Activated CD8-positive, alpha-beta memory T cell treated with anti-CD3 and anti-CD28 coated beads, Interleukin-2, amount 50 U/mL, for 1 hour (primary cell): ENCODE measurements at regions not wholly inside any gene's neighbourhood (a gene's known extent, or its start where the extent isn't known, plus 50 kb on each side); places are given as distances from the start of the nearest gene placed in this dataset.

Experiments
- DNase-seq: peaks from one replicate; pipeline ENCODE4 v3.0.0-alpha.2; 2020; ENCODE audit errors: extremely low read depth

DNA sequence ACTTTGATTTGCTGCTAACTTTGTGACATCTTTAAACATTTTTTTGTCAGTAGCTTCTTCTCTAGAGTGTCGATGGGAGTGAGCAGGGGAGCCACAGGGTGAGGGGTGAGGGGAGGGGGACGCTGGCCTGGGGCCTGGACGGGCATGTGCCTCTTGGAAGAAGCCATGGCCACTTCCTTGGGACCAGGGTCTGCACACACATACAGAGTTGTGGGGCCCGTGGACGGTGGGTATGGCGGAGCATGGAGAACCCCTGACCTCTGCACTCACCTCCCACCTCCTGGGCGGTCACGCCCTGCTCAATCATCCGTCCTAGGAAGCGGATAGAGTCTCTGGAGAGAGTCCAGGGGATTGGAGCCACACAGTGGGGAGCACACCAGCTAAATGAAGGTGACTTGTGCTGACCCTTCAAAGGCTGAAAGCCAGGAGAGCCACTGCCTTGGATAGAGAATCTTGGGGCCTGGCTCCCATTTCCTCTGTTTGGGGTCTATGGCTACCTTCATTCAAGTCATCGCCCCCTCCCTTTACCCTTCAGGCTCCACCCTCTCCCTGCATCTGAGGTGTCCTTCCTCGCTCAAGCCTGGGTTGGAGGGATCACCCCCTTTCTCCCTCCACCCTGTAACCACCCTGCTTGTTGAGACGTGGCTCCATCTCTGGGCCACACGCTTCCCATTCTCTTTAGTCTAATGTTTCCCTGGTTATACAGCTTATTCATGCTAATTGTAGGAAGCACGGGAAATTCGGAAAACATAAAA lies 63.9 kb upstream of the HAAO start:
- no peak for DNase-seq

- no peak for DNase-seq
Observed at GRCh38 chr2:42855221-42855970, 63.0 kb upstream of the HAAO start.

DNA sequence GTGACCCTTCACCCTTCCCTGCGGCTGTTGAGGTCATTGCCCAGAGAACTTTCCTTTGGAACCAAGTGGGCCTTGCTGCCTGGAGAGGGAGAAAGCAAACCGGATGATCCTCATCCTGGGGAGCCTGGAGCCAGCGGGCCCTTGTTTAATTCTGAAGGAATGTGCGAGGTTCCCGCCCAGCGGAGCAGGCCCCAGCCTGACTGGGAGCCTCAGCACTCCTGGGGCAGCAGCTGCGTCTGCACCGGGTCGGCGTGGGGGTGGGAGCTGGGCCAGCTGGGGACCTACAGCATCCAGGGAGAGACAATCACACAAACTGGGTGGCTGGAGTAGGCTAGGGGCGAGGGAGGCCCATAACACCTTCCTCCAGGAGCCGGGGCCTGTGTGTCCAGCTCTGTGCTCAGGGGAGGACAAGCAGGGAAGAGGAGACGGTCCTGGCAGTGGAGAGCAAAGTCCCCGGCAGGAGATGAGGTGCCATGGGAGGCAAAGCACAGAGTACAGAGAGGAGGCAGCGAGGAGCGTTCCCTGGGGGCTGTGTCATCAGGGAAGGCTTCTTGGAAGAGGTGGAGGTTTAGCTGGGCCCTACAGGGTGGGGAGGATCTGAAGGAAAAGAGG lies 61.9 kb upstream of the HAAO start:
- DNase-seq, result no peak

- no peak for DNase-seq
Observed at GRCh38 chr2:42853549-42854206, 61.3 kb upstream of the HAAO start.

- DNase-seq, result no peak
Observed at GRCh38 chr2:42852798-42853197, 60.4 kb upstream of the HAAO start.

DNA sequence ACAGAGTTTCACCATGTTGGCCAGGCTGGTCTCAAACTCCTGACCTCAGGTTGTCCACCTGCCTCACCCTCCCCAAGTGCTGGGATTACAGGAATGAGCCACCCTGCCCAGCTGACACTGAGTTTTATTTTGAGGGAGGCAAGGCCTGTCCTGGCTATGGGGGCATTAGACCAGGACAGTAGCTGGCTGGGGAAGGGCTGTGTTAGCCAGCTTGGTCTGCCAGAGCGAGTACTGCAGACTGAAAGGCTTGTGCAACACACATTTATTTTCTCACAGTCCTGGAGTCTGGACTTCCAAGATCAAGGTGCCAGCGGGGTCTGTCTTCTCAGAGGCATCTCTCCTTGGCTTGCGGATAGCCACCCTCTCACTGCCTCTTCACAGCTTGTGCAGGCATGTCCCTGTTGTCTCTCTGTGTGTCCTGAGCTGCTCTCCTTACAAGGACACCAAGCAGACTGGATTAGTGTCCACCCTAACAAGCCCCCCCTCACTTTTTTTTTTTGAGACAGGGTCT lies 59.4 kb upstream of the HAAO start:
- no peak for DNase-seq

DNA sequence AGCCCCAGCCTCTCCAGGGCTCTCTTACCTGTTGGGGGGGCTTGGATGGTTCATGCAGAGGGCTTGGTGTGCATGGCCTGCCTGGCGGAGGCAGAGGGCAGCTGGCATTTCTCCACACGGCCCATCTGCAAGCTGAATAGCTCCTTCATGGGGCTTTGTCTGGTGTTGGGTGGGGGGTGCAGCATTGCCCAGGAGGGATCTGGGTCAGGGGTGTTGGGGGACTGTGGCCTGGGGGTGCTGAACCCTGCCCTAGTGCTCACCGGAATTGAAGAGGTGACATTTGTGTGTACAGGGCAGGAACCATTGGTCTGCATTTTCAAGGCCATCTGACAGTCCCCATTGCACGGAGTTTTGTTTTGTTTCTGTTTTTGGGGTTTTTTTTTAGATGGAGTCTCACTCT lies 58.8 kb upstream of the HAAO start:
- DNase-seq, result no peak

GRCh38 chr2:42850016-42850805 lies 57.8 kb upstream of the HAAO start:
- DNase-seq, result no peak

DNA sequence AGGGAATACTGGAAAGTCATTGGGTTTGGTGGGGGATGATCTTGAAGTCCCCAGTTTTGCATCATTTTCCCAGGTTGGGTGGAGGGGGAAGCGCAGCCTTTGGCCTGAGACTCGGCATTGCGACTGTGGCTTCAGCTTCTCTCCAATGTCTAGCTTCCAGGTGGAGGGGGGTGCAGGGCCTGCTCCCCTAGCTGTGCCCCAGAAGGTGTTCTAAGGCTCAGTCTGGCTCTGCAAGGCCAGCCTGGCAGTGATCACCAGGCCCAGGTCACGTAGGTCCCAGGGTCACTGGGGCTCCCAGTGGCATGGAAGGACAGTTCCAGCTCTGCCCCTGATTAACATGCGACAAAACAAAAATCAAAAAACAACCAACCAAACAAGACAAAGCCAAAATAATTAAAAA lies 56.9 kb upstream of the HAAO start:
- DNase-seq, result no peak

GRCh38 chr2:42848726-42849290 lies 56.4 kb upstream of the HAAO start:
- no peak for DNase-seq

DNA sequence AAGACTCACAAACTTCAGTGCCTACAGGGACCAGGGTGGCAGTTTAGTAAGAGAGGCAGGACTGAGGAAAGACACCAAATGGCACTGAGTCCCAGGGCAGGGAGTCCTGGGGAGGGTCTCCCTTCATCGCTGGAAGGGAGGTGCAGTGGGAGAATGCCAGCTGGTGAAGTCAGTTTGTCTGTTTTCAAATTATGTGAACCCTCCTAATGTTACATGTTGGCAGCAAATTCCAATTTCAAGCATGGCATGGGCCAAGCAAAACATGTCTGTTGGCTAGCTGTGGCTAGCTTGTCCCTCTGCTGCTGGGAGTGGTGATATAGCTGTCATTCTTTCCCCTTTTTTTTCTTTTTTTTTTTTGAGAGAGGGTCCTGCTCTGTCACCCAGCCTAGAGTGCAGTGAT lies 55.9 kb upstream of the HAAO start:
- DNase-seq, result no peak

- DNase-seq, result no peak
Observed at GRCh38 chr2:42847596-42848151, 55.3 kb upstream of the HAAO start.

DNA sequence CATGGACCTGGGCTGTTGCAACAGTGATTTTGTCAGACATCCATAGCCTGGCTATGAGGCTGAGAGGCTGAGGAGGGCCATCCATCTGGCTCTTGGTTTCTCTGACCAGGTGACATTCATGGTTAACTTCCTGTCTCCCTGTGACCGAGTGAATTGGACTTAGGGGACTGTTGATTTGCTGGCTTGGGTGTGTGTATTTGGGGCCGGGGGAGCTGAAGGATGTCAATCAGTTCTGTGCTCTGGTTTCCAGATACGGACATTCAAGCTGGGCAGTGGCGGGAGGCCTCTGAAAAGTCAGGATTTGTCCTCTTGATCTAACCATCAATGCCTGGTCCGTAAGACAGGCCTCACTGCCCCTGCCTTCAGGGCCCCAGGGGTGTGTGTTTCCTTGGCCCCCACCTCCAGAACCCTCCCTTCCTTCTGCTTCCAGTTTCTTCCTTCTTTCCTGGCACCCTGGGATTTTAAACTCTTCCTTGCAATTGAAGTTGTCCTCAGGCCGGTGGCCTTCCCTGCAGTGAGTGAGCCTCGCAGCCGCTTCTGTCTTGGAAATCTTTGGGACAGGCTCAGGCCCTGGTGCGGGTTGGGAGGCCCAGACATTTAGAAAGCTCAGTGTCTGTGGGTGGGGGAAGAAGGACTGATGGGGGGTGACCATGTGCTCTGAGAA lies 54.7 kb upstream of the HAAO start:
- DNase-seq, result no peak

DNA sequence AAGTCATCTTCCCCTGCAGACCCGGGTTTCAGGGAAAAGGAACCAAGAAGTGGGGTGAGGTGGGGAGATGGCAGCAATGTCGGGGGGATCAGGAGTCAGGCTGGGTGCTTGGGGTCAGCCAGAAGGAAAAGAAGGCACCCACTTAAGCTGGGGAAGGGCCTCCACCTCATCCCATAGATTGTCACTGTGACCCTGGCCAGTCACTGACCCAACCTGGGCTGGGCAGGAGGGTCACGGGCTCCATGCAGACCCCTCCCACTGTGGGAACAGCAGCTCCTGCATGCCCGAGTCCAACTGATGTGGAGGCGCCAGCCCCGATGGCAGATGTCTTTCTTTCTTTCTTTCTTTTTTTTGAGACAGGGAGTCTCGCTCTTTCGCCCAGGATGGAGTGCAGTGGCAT lies 53.6 kb upstream of the HAAO start:
- DNase-seq, result no peak

GRCh38 chr2:42844901-42845821 lies 52.8 kb upstream of the HAAO start:
- DNase-seq, result no peak

DNA sequence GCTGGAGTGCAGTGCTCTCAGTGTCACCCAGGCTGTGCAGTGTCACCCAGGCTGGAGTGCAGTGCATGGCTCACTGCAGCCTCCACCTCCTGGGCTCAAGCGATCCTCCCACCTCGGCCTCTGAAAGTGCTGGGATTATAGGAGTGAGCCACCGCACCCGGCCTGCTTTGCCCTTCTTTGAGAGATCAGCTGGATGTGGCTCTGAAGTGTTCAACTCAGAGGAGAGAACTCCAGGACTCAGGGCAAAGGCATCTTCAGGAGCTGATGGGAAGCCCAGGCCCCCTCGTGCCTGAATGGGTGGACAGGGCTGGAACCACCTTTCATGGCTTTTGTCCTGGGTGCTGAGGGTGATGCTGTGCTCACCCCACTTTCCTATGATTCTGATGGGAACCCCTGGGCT lies 52.0 kb upstream of the HAAO start:
- DNase-seq, result no peak

DNA sequence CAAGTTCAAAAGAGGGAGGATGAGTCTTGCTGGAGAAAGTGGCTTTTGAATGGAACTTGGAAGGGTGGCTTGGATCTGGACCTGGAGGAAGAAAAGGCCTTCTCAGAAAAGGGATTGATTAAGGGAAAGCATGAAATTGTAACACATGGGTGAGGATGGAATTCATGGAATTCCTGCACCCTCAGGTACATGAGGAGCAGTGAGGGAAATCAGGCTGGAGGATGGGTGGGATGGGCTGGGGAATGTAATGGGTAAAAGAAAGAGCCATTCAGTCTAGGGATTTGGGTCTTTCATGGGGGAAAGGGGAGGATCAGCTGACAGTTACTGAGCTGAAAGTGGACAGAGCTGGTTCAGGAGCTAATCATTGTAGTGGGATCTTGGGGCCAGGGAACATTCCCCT lies 51.2 kb upstream of the HAAO start:
- DNase-seq, result no peak

- DNase-seq, result no peak
Observed at GRCh38 chr2:42843131-42843530, 50.7 kb upstream of the HAAO start.

GRCh38 chr2:42842466-42842865 lies 50.1 kb upstream of the HAAO start:
- DNase-seq, result no peak
